SK-N-MC (cell line): ENCODE measurements at regions not wholly inside any gene's neighbourhood (a gene's known extent, or its start where the extent isn't known, plus 50 kb on each side); places are given as distances from the start of the nearest gene placed in this dataset.

ENCODE experiments used
- EZH2 ChIP-seq: fragments of 200-600 bp; sonication (generic); IDR thresholded peaks from one replicate; pipeline ENCODE4 v1.6.1; 2017; ENCODE audit warnings: antibody characterized with exemption
- FOXP2 ChIP-seq: optimal IDR thresholded peaks from 2 replicates; pipeline ENCODE3; 2011; ENCODE audit warnings: mild to moderate bottlenecking, moderate library complexity; ENCODE audit not compliant: insufficient read depth; ENCODE audit errors: extremely low read length, control extremely low read depth
- POLR2AphosphoS5 ChIP-seq: IDR thresholded peaks from 2 replicates; pipeline ENCODE4 v1.6.1; 2012; ENCODE audit warnings: mild to moderate bottlenecking, low read depth, low read length, borderline replicate concordance

GRCh38 chr3:181298421-181298820 is 308.9 kb upstream of the DNAJC19 start:
- TF ChIP-seq POLR2AphosphoS5 (no peak), EZH2 (no peak), FOXP2 (no peak)
